ENCODE measurements at regions not wholly inside any gene's neighbourhood (a gene's known extent, or its start where the extent isn't known, plus 50 kb on each side); places are given as distances from the start of the nearest gene placed in this dataset.
"Not testable (repeated sequence)": the region's sequence is repeated elsewhere in the genome, so short reads cannot be mapped to it uniquely, and the experiment has no call there.

- H3K9me3 ChIP-seq (ENCODE audit: insufficient read depth, low read depth, low read length): peaks cover 8% of the 10 kb centered on the region; the same call in 1 of the 2 replicates
- 96% methylated on average over 3 of the region's 3 CpGs for WGBS
- H3K36me3 ChIP-seq (ENCODE audit: insufficient read depth, low read length): no peaks in the 10 kb centered on the region
- no peak overlapping the region for H3K4me3 ChIP-seq (ENCODE audit: low read length)
- H3K9ac ChIP-seq (ENCODE audit: low read depth, low read length): no peak overlapping the region
- no peaks in the 10 kb centered on the region for H3K27me3 ChIP-seq (ENCODE audit: insufficient read depth, low read length)
- H3K4me1 ChIP-seq (ENCODE audit: insufficient read depth, low read length): 0 out of 2 replicates have a peak, but pooled peaks cover 2% of the 10 kb centered on the region
- H3K27ac ChIP-seq (ENCODE audit: low read depth, low read length): no peak overlapping the region
These were observed 447.2 kb upstream of the NR5A2 start for GRCh38 chr1:199580300-199580699.

DNA sequence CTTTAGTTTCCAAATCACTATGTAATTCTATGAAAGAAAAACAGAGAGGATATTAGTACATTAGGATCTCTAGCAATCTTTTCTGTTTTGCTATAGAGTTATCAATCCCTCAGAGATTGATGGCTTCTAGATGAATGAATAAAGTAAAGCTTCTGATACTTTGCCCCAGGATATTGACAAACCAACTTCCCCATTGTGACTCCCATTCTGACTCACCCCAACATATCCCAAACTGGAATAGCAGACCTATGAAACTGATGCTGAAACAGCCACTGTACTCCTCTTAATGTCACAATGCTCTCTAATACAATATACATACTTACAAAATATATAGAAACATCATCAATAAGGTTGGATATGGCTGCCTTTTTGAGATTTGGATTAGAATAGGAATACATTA is 442.1 kb upstream of the NR5A2 start:
- Histone ChIP-seq H3K27me3 (ENCODE audit: insufficient read depth, low read length) (no peaks in the 10 kb centered on the region), H3K9me3 (ENCODE audit: insufficient read depth, low read depth, low read length) (no peaks in the 10 kb centered on the region), H3K4me3 (ENCODE audit: low read length) (no peak overlapping the region), H3K4me1 (ENCODE audit: insufficient read depth, low read length) (0 out of 2 replicates have a peak, but pooled peaks cover 2% of the 10 kb centered on the region), H3K9ac (ENCODE audit: low read depth, low read length) (no peak overlapping the region), H3K27ac (ENCODE audit: low read depth, low read length) (no peak overlapping the region), H3K36me3 (ENCODE audit: insufficient read depth, low read length) (no peaks in the 10 kb centered on the region)

- Histone ChIP-seq H3K9me3 (ENCODE audit: insufficient read depth, low read depth, low read length) (no peaks in the 10 kb centered on the region), H3K36me3 (ENCODE audit: insufficient read depth, low read length) (no peaks in the 10 kb centered on the region), H3K9ac (ENCODE audit: low read depth, low read length) (no peak overlapping the region), H3K4me1 (ENCODE audit: insufficient read depth, low read length) (no peaks in the 10 kb centered on the region), H3K27ac (ENCODE audit: low read depth, low read length) (no peak overlapping the region), H3K4me3 (ENCODE audit: low read length) (no peak overlapping the region), H3K27me3 (ENCODE audit: insufficient read depth, low read length) (no peaks in the 10 kb centered on the region)
- 96% methylated on average over 2 of the region's 2 CpGs for WGBS
These were observed 436.8 kb upstream of the NR5A2 start for GRCh38 chr1:199590708-199591107.

GRCh38 chr1:199591468-199591867 is 436.0 kb upstream of the NR5A2 start:
- WGBS: 93% methylated on average over 3 of the region's 3 CpGs
- H3K36me3 ChIP-seq (ENCODE audit: insufficient read depth, low read length): no peaks in the 10 kb centered on the region

GRCh38 chr1:199593475-199593874 is 434.0 kb upstream of the NR5A2 start:
- no peaks in the 10 kb centered on the region for H3K4me1 ChIP-seq (ENCODE audit: insufficient read depth, low read length)
- H3K36me3 ChIP-seq (ENCODE audit: insufficient read depth, low read length): no peaks in the 10 kb centered on the region
- no peak overlapping the region for H3K4me3 ChIP-seq (ENCODE audit: low read length)
- WGBS: 93% methylated on average over 6 of the region's 6 CpGs
- no peak overlapping the region for H3K27ac ChIP-seq (ENCODE audit: low read depth, low read length)
- H3K27me3 ChIP-seq (ENCODE audit: insufficient read depth, low read length): no peaks in the 10 kb centered on the region
- H3K9ac ChIP-seq (ENCODE audit: low read depth, low read length): no peak overlapping the region
- no peaks in the 10 kb centered on the region for H3K9me3 ChIP-seq (ENCODE audit: insufficient read depth, low read depth, low read length)

More at GRCh38 chr1:199591468-199591867, 436.0 kb upstream of the NR5A2 start:
- Histone ChIP-seq H3K27ac (ENCODE audit: low read depth, low read length) (no peak overlapping the region), H3K9me3 (ENCODE audit: insufficient read depth, low read depth, low read length) (no peaks in the 10 kb centered on the region), H3K4me1 (ENCODE audit: insufficient read depth, low read length) (no peaks in the 10 kb centered on the region), H3K4me3 (ENCODE audit: low read length) (no peak overlapping the region), H3K9ac (ENCODE audit: low read depth, low read length) (no peak overlapping the region), H3K27me3 (ENCODE audit: insufficient read depth, low read length) (no peaks in the 10 kb centered on the region)

DNA sequence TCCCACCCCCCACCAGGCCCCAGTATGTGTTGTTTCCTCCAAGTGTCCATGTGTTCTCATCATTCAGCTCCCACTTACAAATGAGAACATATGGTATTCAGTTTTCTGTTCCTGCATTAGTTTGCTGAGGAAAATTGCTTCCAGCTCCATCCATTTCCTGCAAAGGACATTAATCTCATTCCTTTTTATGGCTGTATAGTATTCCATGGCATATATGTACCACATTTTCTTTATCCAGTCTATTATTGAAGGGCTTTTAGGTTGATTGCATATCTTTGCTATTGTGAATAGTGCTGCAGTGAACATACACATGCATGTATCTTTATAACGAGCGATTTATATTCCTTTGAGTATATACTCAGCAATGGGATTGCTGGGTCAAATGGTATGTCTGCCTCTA is 431.1 kb upstream of the NR5A2 start:
- WGBS: 100% methylated on average over 2 of the region's 2 CpGs
- not testable (repeated sequence) for H3K36me3 ChIP-seq (ENCODE audit: insufficient read depth, low read length); H3K4me1 ChIP-seq (ENCODE audit: insufficient read depth, low read length); H3K27ac ChIP-seq (ENCODE audit: low read depth, low read length); H3K4me3 ChIP-seq (ENCODE audit: low read length); H3K9ac ChIP-seq (ENCODE audit: low read depth, low read length); H3K9me3 ChIP-seq (ENCODE audit: insufficient read depth, low read depth, low read length); H3K27me3 ChIP-seq (ENCODE audit: insufficient read depth, low read length)

- no peak overlapping the region for H3K4me3 ChIP-seq (ENCODE audit: low read length)
- no peak overlapping the region for H3K27ac ChIP-seq (ENCODE audit: low read depth, low read length)
- H3K4me1 ChIP-seq (ENCODE audit: insufficient read depth, low read length): no peaks in the 10 kb centered on the region
- no peaks in the 10 kb centered on the region for H3K27me3 ChIP-seq (ENCODE audit: insufficient read depth, low read length)
- H3K36me3 ChIP-seq (ENCODE audit: insufficient read depth, low read length): no peaks in the 10 kb centered on the region
- H3K9me3 ChIP-seq (ENCODE audit: insufficient read depth, low read depth, low read length): no peaks in the 10 kb centered on the region
- 96% methylated on average over 3 of the region's 3 CpGs for WGBS
- no peak overlapping the region for H3K9ac ChIP-seq (ENCODE audit: low read depth, low read length)
These were observed 430.4 kb upstream of the NR5A2 start for GRCh38 chr1:199597152-199597551.

DNA sequence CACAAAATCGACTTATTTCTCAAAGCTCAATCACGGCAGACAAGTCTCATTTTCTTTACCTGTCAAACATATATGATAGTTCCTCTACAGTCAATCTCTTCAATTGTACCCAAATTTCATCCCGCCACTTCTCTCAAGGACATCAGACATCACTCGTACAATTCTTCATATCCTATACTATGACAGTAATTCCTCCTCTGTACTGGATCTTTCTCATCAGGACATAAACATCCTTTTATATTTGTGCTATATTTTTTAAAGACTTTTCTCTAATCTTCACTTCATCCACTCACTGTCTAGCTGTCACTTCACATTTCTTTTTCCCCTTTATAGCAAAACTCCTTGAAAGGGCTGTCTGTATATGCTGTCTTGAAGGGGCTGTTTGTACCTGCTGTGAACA is 419.1 kb upstream of the NR5A2 start:
- 0 out of 2 replicates have a peak, but pooled peaks cover 2% of the 10 kb centered on the region for H3K9me3 ChIP-seq (ENCODE audit: insufficient read depth, low read depth, low read length)
- no peak overlapping the region for H3K9ac ChIP-seq (ENCODE audit: low read depth, low read length)
- 85% methylated on average over 4 of the region's 4 CpGs for WGBS
- H3K4me1 ChIP-seq (ENCODE audit: insufficient read depth, low read length): no peaks in the 10 kb centered on the region
- H3K27me3 ChIP-seq (ENCODE audit: insufficient read depth, low read length): no peaks in the 10 kb centered on the region
- no peaks in the 10 kb centered on the region for H3K36me3 ChIP-seq (ENCODE audit: insufficient read depth, low read length)
- no peak overlapping the region for H3K27ac ChIP-seq (ENCODE audit: low read depth, low read length)
- H3K4me3 ChIP-seq (ENCODE audit: low read length): no peak overlapping the region

DNA sequence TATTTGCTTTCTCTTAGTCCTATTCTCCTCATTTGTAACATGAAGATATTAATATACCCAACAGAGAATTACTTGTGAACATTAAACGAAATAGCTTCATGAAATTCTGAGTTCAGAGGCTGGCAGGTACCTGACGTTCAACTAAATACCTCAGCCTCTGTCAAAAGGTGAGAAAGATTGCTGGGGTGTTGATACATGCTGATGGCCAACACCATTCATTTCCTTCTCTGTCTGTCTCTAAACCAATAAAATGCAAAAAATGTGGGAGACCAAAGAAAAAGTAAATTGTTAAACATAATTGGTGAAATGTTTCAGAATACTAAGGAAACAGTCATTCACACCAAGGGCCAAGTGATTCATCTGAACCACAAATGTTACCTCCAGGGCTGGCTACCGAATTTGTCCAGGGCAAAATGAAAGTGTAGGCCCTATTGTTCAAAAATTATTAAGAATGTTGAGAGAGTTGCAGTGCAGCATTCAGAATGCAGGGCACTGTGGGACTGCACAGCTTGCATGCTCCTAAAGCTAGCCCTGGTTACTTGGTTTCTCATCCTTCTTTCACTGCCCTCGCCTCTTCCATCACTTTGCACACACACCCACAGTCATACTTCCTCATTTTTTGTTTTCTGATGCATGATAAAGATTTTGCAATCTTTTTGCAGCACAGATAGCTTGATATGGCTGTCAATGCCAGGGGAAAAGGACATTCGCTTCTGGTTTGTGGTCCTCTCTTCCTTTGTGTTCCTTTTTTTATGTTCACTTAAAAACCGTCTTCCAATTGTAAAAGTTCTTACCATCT is 414.3 kb upstream of the NR5A2 start:
- WGBS: 87% methylated on average over 5 of the region's 6 CpGs
- Histone ChIP-seq H3K4me3 (ENCODE audit: low read length) (no peak overlapping the region), H3K4me1 (ENCODE audit: insufficient read depth, low read length) (no peaks in the 10 kb centered on the region), H3K9ac (ENCODE audit: low read depth, low read length) (no peak overlapping the region), H3K36me3 (ENCODE audit: insufficient read depth, low read length) (no peaks in the 10 kb centered on the region), H3K9me3 (ENCODE audit: insufficient read depth, low read depth, low read length) (0 out of 2 replicates have a peak, but pooled peaks cover 2% of the 10 kb centered on the region), H3K27me3 (ENCODE audit: insufficient read depth, low read length) (no peaks in the 10 kb centered on the region), H3K27ac (ENCODE audit: low read depth, low read length) (no peak overlapping the region)

DNA sequence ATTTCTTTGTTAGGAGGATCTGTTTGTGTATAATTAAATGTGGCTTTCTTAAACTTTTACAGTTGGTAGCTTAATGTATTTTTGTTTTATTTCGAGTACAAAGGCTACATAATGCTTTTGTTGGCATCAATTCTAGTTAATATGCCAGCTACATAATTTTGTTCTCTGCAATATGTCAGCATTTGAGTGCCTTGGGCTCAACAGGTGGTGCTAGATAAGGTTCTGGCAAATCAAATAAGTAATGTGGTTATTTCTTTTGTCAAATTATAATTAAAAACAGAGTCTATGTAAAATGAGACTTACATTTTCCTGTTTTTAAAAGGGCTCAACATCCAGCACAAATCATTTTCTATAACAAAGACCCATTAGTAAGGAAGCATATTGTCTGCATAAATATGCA is 410.6 kb upstream of the NR5A2 start:
- no peak overlapping the region for H3K4me3 ChIP-seq (ENCODE audit: low read length)
- H3K4me1 ChIP-seq (ENCODE audit: insufficient read depth, low read length): no peaks in the 10 kb centered on the region; the same call in 1 of the 2 replicates
- H3K9me3 ChIP-seq (ENCODE audit: insufficient read depth, low read depth, low read length): no peaks in the 10 kb centered on the region
- WGBS: 82% methylated on average over 1 of the region's 1 CpG
- no peak overlapping the region for H3K9ac ChIP-seq (ENCODE audit: low read depth, low read length)
- no peaks in the 10 kb centered on the region for H3K36me3 ChIP-seq (ENCODE audit: insufficient read depth, low read length)
- no peak overlapping the region for H3K27ac ChIP-seq (ENCODE audit: low read depth, low read length)
- no peaks in the 10 kb centered on the region for H3K27me3 ChIP-seq (ENCODE audit: insufficient read depth, low read length)

DNA sequence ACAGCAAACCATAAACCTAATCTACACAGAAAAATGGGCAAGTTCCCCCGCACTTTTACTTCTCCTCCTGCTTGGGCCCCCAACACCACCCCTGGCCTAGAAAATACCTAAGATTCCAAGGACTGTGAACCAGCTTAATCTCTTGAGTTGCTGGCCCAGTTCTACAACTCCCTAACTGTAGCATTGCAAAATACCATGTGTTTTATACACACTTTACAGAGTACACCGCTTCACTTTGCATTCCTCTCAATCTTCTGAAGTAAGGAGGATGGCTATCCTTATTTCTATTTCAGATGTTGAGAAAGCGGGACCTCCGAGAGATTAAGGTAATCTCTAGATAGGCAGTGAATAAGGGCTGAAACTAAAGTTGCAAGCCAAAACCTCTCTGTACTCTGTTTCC is 408.3 kb upstream of the NR5A2 start:
- H3K9ac ChIP-seq (ENCODE audit: low read depth, low read length): no peak overlapping the region

More for the DNA sequence above, 408.3 kb upstream of the NR5A2 start:
- H3K27me3 ChIP-seq (ENCODE audit: insufficient read depth, low read length): no peaks in the 10 kb centered on the region
- H3K9me3 ChIP-seq (ENCODE audit: insufficient read depth, low read depth, low read length): no peaks in the 10 kb centered on the region
- 89% methylated on average over 4 of the region's 4 CpGs for WGBS
- no peaks in the 10 kb centered on the region for H3K36me3 ChIP-seq (ENCODE audit: insufficient read depth, low read length)
- H3K27ac ChIP-seq (ENCODE audit: low read depth, low read length): no peak overlapping the region
- H3K4me1 ChIP-seq (ENCODE audit: insufficient read depth, low read length): no peaks in the 10 kb centered on the region; the same call in 1 of the 2 replicates
- H3K4me3 ChIP-seq (ENCODE audit: low read length): no peak overlapping the region

All from HUES64 (cell line).